ENCODE measurements at regions not wholly inside any gene's neighbourhood (a gene's known extent, or its start where the extent isn't known, plus 50 kb on each side); places are given as distances from the start of the nearest gene placed in this dataset.

GRCh38 chr16:35692824-35693223, 2233.4 kb downstream of the TP53TG3F start:
- TF ChIP-seq CTCF (IDR thresholded peaks at IDR 0.05 in 8 of 11, conservative IDR thresholded peaks at IDR 0.05 in 3 of 11) (no peak), POLR2AphosphoS5 (IDR thresholded peaks at IDR 0.05) (no peak), POLR2A (IDR thresholded peaks at IDR 0.05) (no peak)
